Type B pancreatic cell (in vitro differentiated cells): ENCODE measurements at regions not wholly inside any gene's neighbourhood (a gene's known extent, or its start where the extent isn't known, plus 50 kb on each side); places are given as distances from the start of the nearest gene placed in this dataset.

Experiments
- DNase-seq: peaks from one replicate; pipeline ENCODE4 v3.0.0; 2021; ENCODE audit warnings: mixed read lengths; ENCODE audit not compliant: unreplicated experiment; ENCODE audit errors: extremely low spot score
- H3K27ac Mint-ChIP-seq: 2 replicates; pipeline ENCODE4 v1.8.0; 2021; ENCODE audit warnings: mild to moderate bottlenecking, mixed read lengths
- H3K27me3 Mint-ChIP-seq: 2 replicates; pipeline ENCODE4 v1.8.0; 2021; ENCODE audit warnings: mixed read lengths
- H3K36me3 Mint-ChIP-seq: 2 replicates; pipeline ENCODE4 v1.8.0; 2021; ENCODE audit warnings: mixed read lengths
- H3K4me1 Mint-ChIP-seq: one replicate; pipeline ENCODE4 v1.8.0; 2021; ENCODE audit warnings: mixed read lengths; ENCODE audit not compliant: unreplicated experiment
- H3K4me3 Mint-ChIP-seq: 2 replicates; pipeline ENCODE4 v1.8.0; 2021; ENCODE audit warnings: mild to moderate bottlenecking, mixed read lengths
- H3K9me3 Mint-ChIP-seq: 2 replicates; pipeline ENCODE4 v1.8.0; 2021; ENCODE audit warnings: mixed read lengths
- CTCF ChIP-seq: fragments of 200-600 bp; sonication (generic); conservative IDR thresholded peaks from 2 replicates; pipeline ENCODE4 v1.5.0; 2021; ENCODE audit warnings: antibody characterized with exemption, mild to moderate bottlenecking

DNA sequence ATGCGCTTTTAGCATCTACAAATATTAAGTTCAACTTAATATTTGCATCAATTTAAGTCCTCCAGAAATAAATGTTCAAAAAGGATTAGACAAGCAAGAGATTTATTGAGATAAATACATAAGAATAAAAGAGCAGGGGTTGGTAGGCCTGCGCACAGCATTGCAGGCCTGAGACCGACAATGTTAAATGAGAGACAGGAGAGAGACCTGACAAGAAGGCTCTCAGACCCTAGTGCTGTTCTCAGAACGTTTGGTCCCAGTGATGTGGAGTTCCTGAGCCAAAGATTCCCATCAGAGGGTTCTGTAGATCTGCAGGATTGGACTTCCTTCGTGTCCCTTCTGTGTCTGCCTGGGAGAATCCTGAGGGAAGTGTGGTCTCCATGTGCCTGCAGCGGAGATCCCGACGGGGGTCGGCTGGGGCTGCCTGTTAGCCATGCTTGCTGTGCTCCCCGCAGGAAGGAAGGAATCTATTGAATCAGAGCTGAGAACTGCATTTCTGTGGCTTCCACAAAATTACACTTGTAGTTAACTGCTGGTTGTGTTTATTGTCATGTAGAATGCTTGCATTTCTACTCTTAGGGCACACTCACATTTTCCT, 369.9 kb upstream of the SLC10A2 start:
- Mint-ChIP-seq H3K27me3 (no peaks in the 10 kb centered on the region), H3K27ac (no peak overlapping the region), H3K4me1 (peaks cover 8% of the 10 kb centered on the region), H3K9me3 (no peaks in the 10 kb centered on the region), H3K36me3 (no peaks in the 10 kb centered on the region), H3K4me3 (no peak overlapping the region)
- no peak for DNase-seq
- TF ChIP-seq CTCF, result no peak

DNA sequence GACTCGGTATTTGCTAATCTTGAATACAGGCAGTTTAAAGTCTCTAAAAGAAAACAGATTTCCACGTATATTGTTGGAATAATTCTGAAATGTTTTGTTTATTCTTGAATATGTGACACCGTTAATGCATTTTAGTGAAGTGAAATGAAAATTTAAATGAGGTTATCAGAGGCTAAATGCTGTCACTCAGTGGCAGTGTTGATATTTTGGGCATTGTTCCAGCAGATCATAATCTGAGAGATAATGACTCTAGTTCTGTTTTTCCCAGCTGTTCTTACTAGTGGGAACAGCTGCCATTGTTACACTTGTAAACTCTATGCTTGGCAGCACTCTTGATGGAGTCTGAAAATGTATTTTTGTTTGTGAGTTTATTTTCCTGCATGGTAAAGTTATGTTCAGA, 365.6 kb upstream of the SLC10A2 start:
- no peaks in the 10 kb centered on the region for H3K36me3 Mint-ChIP-seq
- TF ChIP-seq CTCF, result no peak
- no peak for DNase-seq
- H3K27ac Mint-ChIP-seq, result no peak overlapping the region
- no peak overlapping the region for H3K4me3 Mint-ChIP-seq
- no peaks in the 10 kb centered on the region for H3K9me3 Mint-ChIP-seq
- peaks cover 4% of the 10 kb centered on the region for H3K27me3 Mint-ChIP-seq
- peaks cover 5% of the 10 kb centered on the region for H3K4me1 Mint-ChIP-seq

DNA sequence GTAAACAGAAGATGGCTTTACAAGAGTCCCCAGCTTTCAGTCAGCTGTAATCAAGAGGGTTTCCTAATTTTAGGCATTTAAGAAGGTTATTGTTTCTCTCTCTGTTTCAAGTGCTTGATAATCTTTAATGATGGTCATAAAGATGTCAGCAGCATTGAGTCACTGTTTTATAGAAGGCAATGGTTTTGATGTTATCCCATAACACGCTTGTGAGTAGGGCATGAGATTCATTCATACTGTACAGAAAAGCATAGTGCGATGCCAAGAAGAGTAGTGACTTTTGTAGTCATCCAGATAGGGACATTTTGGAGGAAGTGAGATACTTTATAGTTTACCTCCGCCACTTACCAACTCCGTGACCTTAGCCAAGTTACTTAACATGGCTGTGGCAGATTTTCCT, 364.2 kb upstream of the SLC10A2 start:
- Mint-ChIP-seq H3K36me3 (no peaks in the 10 kb centered on the region), H3K27ac (no peak overlapping the region), H3K4me3 (no peak overlapping the region), H3K4me1 (peaks cover 5% of the 10 kb centered on the region), H3K9me3 (no peaks in the 10 kb centered on the region), H3K27me3 (peaks cover 4% of the 10 kb centered on the region)
- DNase-seq, result no peak
- TF ChIP-seq CTCF, result no peak

DNA sequence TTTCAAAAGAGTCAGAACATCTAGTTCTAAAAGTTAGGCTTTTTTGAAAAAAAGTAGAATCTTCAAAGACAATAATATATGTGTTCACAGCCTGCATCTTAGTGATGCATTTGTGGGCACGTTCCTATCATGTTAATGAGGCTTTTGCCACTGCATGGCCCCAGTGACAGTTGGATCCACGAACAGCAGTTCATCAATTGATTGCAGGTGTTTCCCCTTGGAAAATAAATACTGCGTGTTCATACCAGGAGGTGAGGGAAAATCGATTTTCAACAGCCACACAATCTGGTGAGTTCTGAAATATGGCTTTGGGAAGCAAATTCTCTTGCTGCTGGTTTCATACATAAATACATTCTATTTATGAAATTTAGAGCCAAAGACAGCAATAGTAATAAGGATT, 343.8 kb upstream of the SLC10A2 start:
- Mint-ChIP-seq H3K27me3 (no peaks in the 10 kb centered on the region), H3K4me3 (no peak overlapping the region), H3K27ac (no peak overlapping the region), H3K9me3 (no peaks in the 10 kb centered on the region), H3K36me3 (no peaks in the 10 kb centered on the region), H3K4me1 (no peaks in the 10 kb centered on the region)
- no peak for DNase-seq
- no peak for TF ChIP-seq CTCF

- no peak for DNase-seq
- Mint-ChIP-seq H3K27ac (no peak overlapping the region), H3K9me3 (no peaks in the 10 kb centered on the region), H3K36me3 (no peaks in the 10 kb centered on the region), H3K27me3 (no peaks in the 10 kb centered on the region), H3K4me1 (no peaks in the 10 kb centered on the region), H3K4me3 (no peak overlapping the region)
- no peak for TF ChIP-seq CTCF
Measured at GRCh38 chr13:103406967-103407366, 340.8 kb upstream of the SLC10A2 start.

DNA sequence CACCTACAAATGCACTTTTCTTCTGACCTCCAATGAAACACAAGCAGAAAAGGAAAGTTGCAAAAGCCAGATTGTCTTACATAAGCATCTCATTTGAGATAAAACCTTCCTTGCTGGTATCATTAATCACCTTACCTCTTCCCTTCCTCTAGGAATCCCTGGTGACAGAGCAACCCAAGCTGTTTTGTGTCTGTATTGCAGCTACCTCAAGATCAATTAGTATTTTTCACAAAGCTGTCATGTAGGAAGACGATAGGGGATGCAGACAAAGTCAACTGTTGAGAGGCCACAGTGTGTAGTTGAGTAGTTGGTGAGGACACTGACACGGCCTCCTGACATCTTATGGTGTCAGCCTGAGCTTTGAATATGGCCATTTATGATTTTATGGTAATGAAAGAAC, 339.1 kb upstream of the SLC10A2 start:
- TF ChIP-seq CTCF, result no peak
- Mint-ChIP-seq H3K4me1 (no peaks in the 10 kb centered on the region), H3K9me3 (no peaks in the 10 kb centered on the region), H3K27ac (no peak overlapping the region), H3K27me3 (no peaks in the 10 kb centered on the region), H3K36me3 (no peaks in the 10 kb centered on the region), H3K4me3 (no peak overlapping the region)
- no peak for DNase-seq
